Activated CD4-positive, alpha-beta T cell treated with anti-CD3 and anti-CD28 coated beads, Interleukin-2, amount 10 ng/mL, durations not matched to agents 24 days and 14 days (primary cell): ENCODE measurements at regions not wholly inside any gene's neighbourhood (a gene's known extent, or its start where the extent isn't known, plus 50 kb on each side); places are given as distances from the start of the nearest gene placed in this dataset.
"Not testable (repeated sequence)": the region's sequence is repeated elsewhere in the genome, so short reads cannot be mapped to it uniquely, and the experiment has no call there.

Experiments used
- DNase-seq: peaks from one replicate; pipeline ENCODE4 v3.0.0; 2022
- H3K27ac Mint-ChIP-seq: one replicate; pipeline ENCODE4 v1.8.0; 2022; ENCODE audit warnings: mild to moderate bottlenecking, mixed read lengths
- H3K27me3 Mint-ChIP-seq: one replicate; pipeline ENCODE4 v1.8.0; 2022; ENCODE audit warnings: mixed read lengths
- H3K36me3 Mint-ChIP-seq: one replicate; pipeline ENCODE4 v1.8.0; 2022; ENCODE audit warnings: low read depth, mild to moderate bottlenecking, mixed read lengths
- H3K4me1 Mint-ChIP-seq: one replicate; pipeline ENCODE4 v1.8.0; 2021; ENCODE audit warnings: mixed read lengths
- H3K4me3 Mint-ChIP-seq: one replicate; pipeline ENCODE4 v1.8.0; 2022; ENCODE audit warnings: mild to moderate bottlenecking, moderate library complexity, mixed read lengths
- H3K9me3 Mint-ChIP-seq: one replicate; pipeline ENCODE4 v1.8.0; 2021; ENCODE audit warnings: mixed read lengths
- intact Hi-C: fragments of 100-400 bp; cut with micrococcal nuclease; formaldehyde crosslinking; loops from one replicate; pipeline ENCODE4 v1.15.1; 2023

GRCh38 chr11:67885574-67885973 is 118.3 kb downstream of the UNC93B1 start:
- H3K4me3 Mint-ChIP-seq, result peak overlapping the region; percentile 86
- H3K27ac Mint-ChIP-seq, H3K9me3 Mint-ChIP-seq, DNase-seq, intact Hi-C loops, H3K36me3 Mint-ChIP-seq: not testable (repeated sequence)
- H3K4me1 Mint-ChIP-seq, result peaks cover 28% of the 10 kb centered on the region
- H3K27me3 Mint-ChIP-seq, result peaks cover 16% of the 10 kb centered on the region

- intact Hi-C loops, H3K9me3 Mint-ChIP-seq, H3K36me3 Mint-ChIP-seq: not testable (repeated sequence)
- peak; percentile 81 for DNase-seq
- peak overlapping the region; percentile 86 for H3K4me3 Mint-ChIP-seq
- H3K27ac Mint-ChIP-seq, result peak overlapping the region; percentile 96
- H3K27me3 Mint-ChIP-seq, result peaks cover 16% of the 10 kb centered on the region
- peaks cover 28% of the 10 kb centered on the region for H3K4me1 Mint-ChIP-seq
These were observed 118.9 kb downstream of the UNC93B1 start for GRCh38 chr11:67884761-67885558.

- H3K9me3 Mint-ChIP-seq, H3K36me3 Mint-ChIP-seq, intact Hi-C loops: not testable (repeated sequence)
- Mint-ChIP-seq H3K4me3 (peak overlapping the region; percentile 86), H3K27me3 (peaks cover 16% of the 10 kb centered on the region), H3K4me1 (peaks cover 28% of the 10 kb centered on the region), H3K27ac (peak overlapping the region; percentile 96)
- peak; percentile 75 for DNase-seq
These were observed 119.7 kb downstream of the UNC93B1 start for GRCh38 chr11:67884073-67884757.

- H3K4me3 Mint-ChIP-seq, DNase-seq, H3K27ac Mint-ChIP-seq, H3K9me3 Mint-ChIP-seq, intact Hi-C loops, H3K36me3 Mint-ChIP-seq: not testable (repeated sequence)
- H3K27me3 Mint-ChIP-seq, result peaks cover 12% of the 10 kb centered on the region
- peaks cover 35% of the 10 kb centered on the region for H3K4me1 Mint-ChIP-seq
These were observed 121.6 kb downstream of the UNC93B1 start for GRCh38 chr11:67882304-67882703.

- DNase-seq, H3K36me3 Mint-ChIP-seq, H3K27me3 Mint-ChIP-seq, H3K4me3 Mint-ChIP-seq, H3K27ac Mint-ChIP-seq, intact Hi-C loops, H3K9me3 Mint-ChIP-seq: not testable (repeated sequence)
- peaks cover 36% of the 10 kb centered on the region for H3K4me1 Mint-ChIP-seq
These were observed 122.1 kb downstream of the UNC93B1 start for GRCh38 chr11:67881836-67882235.

- H3K4me1 Mint-ChIP-seq, result peaks cover 30% of the 10 kb centered on the region
- H3K4me3 Mint-ChIP-seq, H3K36me3 Mint-ChIP-seq, intact Hi-C loops, DNase-seq, H3K9me3 Mint-ChIP-seq, H3K27ac Mint-ChIP-seq, H3K27me3 Mint-ChIP-seq: not testable (repeated sequence)
These were observed 123.2 kb downstream of the UNC93B1 start for GRCh38 chr11:67880594-67881196.

GRCh38 chr11:67878666-67879065 is 125.2 kb downstream of the UNC93B1 start:
- H3K27me3 Mint-ChIP-seq, DNase-seq, H3K36me3 Mint-ChIP-seq, H3K9me3 Mint-ChIP-seq, H3K4me3 Mint-ChIP-seq, H3K27ac Mint-ChIP-seq, intact Hi-C loops: not testable (repeated sequence)
- H3K4me1 Mint-ChIP-seq, result peaks cover 15% of the 10 kb centered on the region

- DNase-seq, result peak; percentile 62
- Mint-ChIP-seq H3K27ac (peak overlapping the region; percentile 7), H3K4me1 (peaks cover 10% of the 10 kb centered on the region)
- H3K27me3 Mint-ChIP-seq, H3K4me3 Mint-ChIP-seq, intact Hi-C loops, H3K36me3 Mint-ChIP-seq, H3K9me3 Mint-ChIP-seq: not testable (repeated sequence)
These were observed 126.6 kb downstream of the UNC93B1 start for GRCh38 chr11:67877316-67877715.

- H3K9me3 Mint-ChIP-seq, DNase-seq, intact Hi-C loops, H3K4me1 Mint-ChIP-seq, H3K36me3 Mint-ChIP-seq, H3K27ac Mint-ChIP-seq, H3K4me3 Mint-ChIP-seq: not testable (repeated sequence)
- peaks cover 20% of the 10 kb centered on the region for H3K27me3 Mint-ChIP-seq
These were observed 130.7 kb downstream of the UNC93B1 start for GRCh38 chr11:67873223-67873622.

GRCh38 chr11:67871168-67871567 is 132.7 kb downstream of the UNC93B1 start:
- H3K36me3 Mint-ChIP-seq, intact Hi-C loops, H3K4me1 Mint-ChIP-seq: not testable (repeated sequence)

GRCh38 chr11:67862896-67863295 is 141.0 kb downstream of the UNC93B1 start:
- not testable (repeated sequence) for H3K36me3 Mint-ChIP-seq, H3K27ac Mint-ChIP-seq

More at GRCh38 chr11:67871168-67871567, 132.7 kb downstream of the UNC93B1 start:
- H3K27ac Mint-ChIP-seq, H3K9me3 Mint-ChIP-seq, H3K4me3 Mint-ChIP-seq: not testable (repeated sequence)
- H3K27me3 Mint-ChIP-seq, result peaks cover 28% of the 10 kb centered on the region
- peak; percentile 43 for DNase-seq

GRCh38 chr11:67859513-67860161 is 144.3 kb downstream of the UNC93B1 start:
- DNase-seq, result peak; percentile 85
- intact Hi-C loops, H3K9me3 Mint-ChIP-seq, H3K27ac Mint-ChIP-seq, H3K4me1 Mint-ChIP-seq, H3K36me3 Mint-ChIP-seq, H3K4me3 Mint-ChIP-seq: not testable (repeated sequence)
- H3K27me3 Mint-ChIP-seq, result peaks cover 20% of the 10 kb centered on the region

More at GRCh38 chr11:67862896-67863295, 141.0 kb downstream of the UNC93B1 start:
- intact Hi-C loops, H3K4me1 Mint-ChIP-seq, DNase-seq, H3K9me3 Mint-ChIP-seq, H3K4me3 Mint-ChIP-seq: not testable (repeated sequence)
- H3K27me3 Mint-ChIP-seq, result peaks cover 15% of the 10 kb centered on the region

- DNase-seq, intact Hi-C loops, H3K4me3 Mint-ChIP-seq, H3K27ac Mint-ChIP-seq, H3K9me3 Mint-ChIP-seq, H3K36me3 Mint-ChIP-seq, H3K4me1 Mint-ChIP-seq: not testable (repeated sequence)
- H3K27me3 Mint-ChIP-seq, result peaks cover 19% of the 10 kb centered on the region
These were observed 153.2 kb downstream of the UNC93B1 start for GRCh38 chr11:67850747-67851146.

GRCh38 chr11:67849766-67850165 is 154.1 kb downstream of the UNC93B1 start:
- H3K27ac Mint-ChIP-seq, result not testable (repeated sequence)

More at GRCh38 chr11:67849766-67850165, 154.1 kb downstream of the UNC93B1 start:
- DNase-seq, H3K4me1 Mint-ChIP-seq, H3K4me3 Mint-ChIP-seq, H3K9me3 Mint-ChIP-seq, H3K36me3 Mint-ChIP-seq, intact Hi-C loops: not testable (repeated sequence)
- H3K27me3 Mint-ChIP-seq, result peaks cover 14% of the 10 kb centered on the region
